DND-41 (cell line): ENCODE measurements at regions not wholly inside any gene's neighbourhood (a gene's known extent, or its start where the extent isn't known, plus 50 kb on each side); places are given as distances from the start of the nearest gene placed in this dataset.

Source experiments
- ATAC-seq: fragments of 200-7000 bp; cut with Tn5 transposase; 3 replicates; pipeline ENCODE4 v1.9.1; 2021; ENCODE audit warnings: low read depth; ENCODE audit not compliant: insufficient read depth
- DNase-seq: peaks from one replicate; pipeline ENCODE4 v3.0.0-alpha.2; 2020
- H2AFZ ChIP-seq: 2 replicates; pipeline ENCODE4 v1.6.0; 2012; ENCODE audit warnings: low read depth, low read length
- H3K27ac ChIP-seq: 2 replicates; pipeline ENCODE4 v1.5.1; 2012; ENCODE audit warnings: low read length, inconsistent platforms
- H3K27me3 ChIP-seq: fragments of 200-600 bp; sonication (generic); 2 replicates; pipeline ENCODE4 v1.6.0; 2012; ENCODE audit warnings: low read length, mild to moderate bottlenecking, inconsistent platforms; ENCODE audit not compliant: insufficient read depth, poor library complexity
- H3K36me3 ChIP-seq: 2 replicates; pipeline ENCODE4 v1.5.1; 2012; ENCODE audit warnings: low read length, inconsistent platforms; ENCODE audit not compliant: insufficient read depth
- H3K4me1 ChIP-seq: 2 replicates; pipeline ENCODE4 v1.5.1; 2012; ENCODE audit warnings: mild to moderate bottlenecking, low read length; ENCODE audit not compliant: insufficient read depth
- H3K4me2 ChIP-seq: 2 replicates; pipeline ENCODE4 v1.6.0; 2012; ENCODE audit warnings: mild to moderate bottlenecking, moderate library complexity, low read length, inconsistent platforms; ENCODE audit not compliant: insufficient read depth
- H3K4me3 ChIP-seq, 2 experiments: fragments of 200-600 bp in 1 of 2; shearing (Covaris generic) in 1 of 2; 2 replicates each; pipeline ENCODE4 v1.5.1; 2012 to 2016; ENCODE audit warnings: inconsistent platforms in 2 of 2, low read length in 2 of 2, mild to moderate bottlenecking in 2 of 2, low read depth in 1 of 2, moderate library complexity in 1 of 2
- H3K79me2 ChIP-seq: 2 replicates; pipeline ENCODE4 v1.6.0; 2012; ENCODE audit warnings: low read length, inconsistent platforms; ENCODE audit not compliant: insufficient read depth
- H3K9ac ChIP-seq: 2 replicates; pipeline ENCODE4 v1.6.0; 2012; ENCODE audit warnings: low read depth, mild to moderate bottlenecking, inconsistent platforms, low read length, moderate library complexity
- H3K9me3 ChIP-seq: 2 replicates; pipeline ENCODE4 v1.5.1; 2012; ENCODE audit warnings: low read length, moderate library complexity, mild to moderate bottlenecking, inconsistent platforms; ENCODE audit not compliant: insufficient read depth, severe bottlenecking
- H4K20me1 ChIP-seq: 2 replicates; pipeline ENCODE4 v1.6.0; 2012; ENCODE audit warnings: low read length; ENCODE audit not compliant: insufficient read depth
- EZH2 ChIP-seq: IDR thresholded peaks from 3 replicates; pipeline ENCODE4 v1.6.1; 2012; ENCODE audit warnings: borderline replicate concordance, low read depth, mild to moderate bottlenecking, moderate library complexity, low read length, inconsistent platforms; ENCODE audit not compliant: severe bottlenecking
- TF ChIP-seq, protein P1 (sequence below): IDR thresholded peaks from 2 replicates; pipeline ENCODE4 v1.5.1; 2012; ENCODE audit warnings: borderline replicate concordance, low read length, moderate library complexity, mild to moderate bottlenecking; ENCODE audit not compliant: poor library complexity, severe bottlenecking; ENCODE audit errors: extremely low read depth

DNA sequence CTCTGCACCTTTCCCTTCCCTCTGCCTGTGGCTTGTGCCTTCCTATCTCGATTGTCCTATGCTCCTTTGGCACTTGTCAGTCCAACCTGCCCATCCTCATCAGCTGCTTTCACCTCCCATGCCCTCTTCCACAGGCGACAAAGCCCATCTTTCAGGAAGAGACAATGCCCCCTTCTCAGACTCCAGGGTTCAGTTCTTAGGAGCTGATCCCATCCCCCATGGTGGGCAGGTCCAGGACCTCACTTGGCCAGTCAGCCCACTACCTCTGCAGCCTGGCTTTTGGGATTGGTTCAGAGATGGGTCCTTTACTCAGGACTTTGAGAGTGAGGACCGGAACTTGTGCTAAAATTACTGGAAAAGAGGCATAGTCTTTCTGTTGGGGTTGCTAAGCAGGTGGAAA, 74.0 kb upstream of the NANOS1 start:
- no peaks in the 10 kb centered on the region for H3K79me2 ChIP-seq
- no peak for ATAC-seq
- no peaks in the 10 kb centered on the region for H3K9me3 ChIP-seq
- no peak overlapping the region for H3K4me3 ChIP-seq
- H3K4me2 ChIP-seq = no peak overlapping the region
- H3K9ac ChIP-seq = no peak overlapping the region
- TF ChIP-seq, protein P1, sequence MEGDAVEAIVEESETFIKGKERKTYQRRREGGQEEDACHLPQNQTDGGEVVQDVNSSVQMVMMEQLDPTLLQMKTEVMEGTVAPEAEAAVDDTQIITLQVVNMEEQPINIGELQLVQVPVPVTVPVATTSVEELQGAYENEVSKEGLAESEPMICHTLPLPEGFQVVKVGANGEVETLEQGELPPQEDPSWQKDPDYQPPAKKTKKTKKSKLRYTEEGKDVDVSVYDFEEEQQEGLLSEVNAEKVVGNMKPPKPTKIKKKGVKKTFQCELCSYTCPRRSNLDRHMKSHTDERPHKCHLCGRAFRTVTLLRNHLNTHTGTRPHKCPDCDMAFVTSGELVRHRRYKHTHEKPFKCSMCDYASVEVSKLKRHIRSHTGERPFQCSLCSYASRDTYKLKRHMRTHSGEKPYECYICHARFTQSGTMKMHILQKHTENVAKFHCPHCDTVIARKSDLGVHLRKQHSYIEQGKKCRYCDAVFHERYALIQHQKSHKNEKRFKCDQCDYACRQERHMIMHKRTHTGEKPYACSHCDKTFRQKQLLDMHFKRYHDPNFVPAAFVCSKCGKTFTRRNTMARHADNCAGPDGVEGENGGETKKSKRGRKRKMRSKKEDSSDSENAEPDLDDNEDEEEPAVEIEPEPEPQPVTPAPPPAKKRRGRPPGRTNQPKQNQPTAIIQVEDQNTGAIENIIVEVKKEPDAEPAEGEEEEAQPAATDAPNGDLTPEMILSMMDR = no peak
- TF ChIP-seq EZH2 = no peak
- peaks cover 5% of the 10 kb centered on the region for H3K27me3 ChIP-seq
- H3K27ac ChIP-seq = no peak overlapping the region
- peaks cover 11% of the 10 kb centered on the region for H3K4me1 ChIP-seq
- no peak overlapping the region for H2AFZ ChIP-seq
- H3K36me3 ChIP-seq = no peaks in the 10 kb centered on the region
- DNase-seq = no peak
- H4K20me1 ChIP-seq = no peaks in the 10 kb centered on the region

- DNase-seq = no peak
- TF ChIP-seq EZH2 = no peak
- TF ChIP-seq, protein P1 = no peak
- no peak overlapping the region for H3K4me3 ChIP-seq
- no peaks in the 10 kb centered on the region for H3K79me2 ChIP-seq
- peaks cover 11% of the 10 kb centered on the region for H3K4me1 ChIP-seq
- peaks cover 5% of the 10 kb centered on the region for H3K27me3 ChIP-seq
- H3K4me2 ChIP-seq = no peak overlapping the region
- no peak for ATAC-seq
- no peaks in the 10 kb centered on the region for H4K20me1 ChIP-seq
- no peak overlapping the region for H3K9ac ChIP-seq
- H3K27ac ChIP-seq = no peak overlapping the region
- H3K9me3 ChIP-seq = no peaks in the 10 kb centered on the region
- no peak overlapping the region for H2AFZ ChIP-seq
- H3K36me3 ChIP-seq = no peaks in the 10 kb centered on the region
Observed at GRCh38 chr10:118955951-118956801, 73.3 kb upstream of the NANOS1 start.

GRCh38 chr10:118956802-118957442, 72.6 kb upstream of the NANOS1 start:
- H3K36me3 ChIP-seq = no peaks in the 10 kb centered on the region
- no peaks in the 10 kb centered on the region for H3K9me3 ChIP-seq
- no peak overlapping the region for H3K27ac ChIP-seq
- H3K4me2 ChIP-seq = no peak overlapping the region
- no peaks in the 10 kb centered on the region for H4K20me1 ChIP-seq
- no peak overlapping the region for H3K9ac ChIP-seq
- peaks cover 11% of the 10 kb centered on the region for H3K4me1 ChIP-seq
- no peak for TF ChIP-seq EZH2
- TF ChIP-seq, protein P1 = no peak
- ATAC-seq = no peak
- H2AFZ ChIP-seq = no peak overlapping the region
- DNase-seq = no peak
- H3K27me3 ChIP-seq = peaks cover 5% of the 10 kb centered on the region
- no peaks in the 10 kb centered on the region for H3K79me2 ChIP-seq
- H3K4me3 ChIP-seq = no peak overlapping the region
